HEK293 (cell line): ENCODE measurements at regions not wholly inside any gene's neighbourhood (a gene's known extent, or its start where the extent isn't known, plus 50 kb on each side); places are given as distances from the start of the nearest gene placed in this dataset.

Experiments used
- CTCF ChIA-PET: fragments of 350-600 bp; formaldehyde crosslinking; extraction: SDS; loops from one replicate; lab custom pipeline; 2021; ENCODE audit warnings: antibody characterized with exemption; lab: Yijun Ruan, JAX
- POLR2A ChIA-PET: fragments of 300-600 bp; formaldehyde crosslinking; extraction: SDS; loops from one replicate; lab custom pipeline; 2020; ENCODE audit warnings: antibody characterized with exemption, inconsistent platforms; lab: Yijun Ruan, JAX
- H3K27ac ChIP-seq: fragments of 200-500 bp; sonication (Bioruptor generic); 2 replicates; pipeline ENCODE4 v1.5.1; 2014; ENCODE audit warnings: low read depth, low read length, control low read depth, inconsistent platforms; ENCODE audit errors: extremely low read depth
- H3K36me3 ChIP-seq, 2 experiments: fragments of 200-500 bp in 1 of 2; sonication (Bioruptor generic) in 1 of 2; 1 replicate in 1 of 2; 2 replicates in 1 of 2; pipeline ENCODE4 v1.5.1; 2014 to 2017; ENCODE audit warnings: inconsistent platforms in 2 of 2, low read length in 2 of 2; ENCODE audit not compliant: control insufficient read depth in 2 of 2, insufficient read depth in 1 of 2
- H3K4me1 ChIP-seq: fragments of 200-500 bp; sonication (Bioruptor generic); 2 replicates; pipeline ENCODE4 v1.5.1; 2014; ENCODE audit warnings: mild to moderate bottlenecking, low read length, inconsistent platforms; ENCODE audit not compliant: control insufficient read depth, insufficient read depth
- H3K4me3 ChIP-seq: 2 replicates; pipeline ENCODE4 v1.5.1; 2011; ENCODE audit warnings: low read depth, mild to moderate bottlenecking, control low read depth, low read length, moderate library complexity
- H3K9me3 ChIP-seq: fragments of 200-500 bp; sonication (Bioruptor generic); 2 replicates; pipeline ENCODE4 v1.5.1; 2014; ENCODE audit warnings: low read depth, low read length, inconsistent platforms; ENCODE audit not compliant: control insufficient read depth, insufficient read depth
- GLIS1 ChIP-seq: fragments of 450-650 bp; formaldehyde crosslinking; IDR thresholded peaks from 2 replicates; pipeline ENCODE4 v1.5.1; 2016; ENCODE audit warnings: missing biosample characterization, missing genetic modification characterization
- GLIS2 ChIP-seq: fragments of 450-650 bp; formaldehyde crosslinking; IDR thresholded peaks from 2 replicates; pipeline ENCODE4 v1.5.1; 2016; ENCODE audit warnings: missing biosample characterization, missing genetic modification characterization
- MYNN ChIP-seq: fragments of 450-650 bp; formaldehyde crosslinking; IDR thresholded peaks from 2 replicates; pipeline ENCODE4 v1.5.1; 2016; ENCODE audit warnings: missing biosample characterization, missing genetic modification characterization, borderline replicate concordance
- PRDM6 ChIP-seq: fragments of 450-650 bp; formaldehyde crosslinking; IDR thresholded peaks from 2 replicates; pipeline ENCODE4 v1.5.1; 2017; ENCODE audit warnings: missing biosample characterization, missing genetic modification characterization
- REST ChIP-seq: fragments of 450-650 bp; formaldehyde crosslinking; IDR thresholded peaks from 2 replicates; pipeline ENCODE4 v1.5.1; 2016; ENCODE audit warnings: missing biosample characterization, missing genetic modification characterization
- ZFP3 ChIP-seq: fragments of 450-650 bp; formaldehyde crosslinking; IDR thresholded peaks from 2 replicates; pipeline ENCODE4 v1.5.1; 2016; ENCODE audit warnings: low read depth, missing biosample characterization, missing genetic modification characterization
- ZNF223 ChIP-seq: fragments of 450-650 bp; formaldehyde crosslinking; IDR thresholded peaks from 2 replicates; pipeline ENCODE4 v1.5.1; 2016; ENCODE audit warnings: missing biosample characterization, missing genetic modification characterization
- ZNF335 ChIP-seq: fragments of 450-650 bp; formaldehyde crosslinking; conservative IDR thresholded peaks from 2 replicates; pipeline ENCODE4 v1.5.1; 2016; ENCODE audit warnings: missing biosample characterization, missing genetic modification characterization
- ZNF585B ChIP-seq: fragments of 450-650 bp; formaldehyde crosslinking; IDR thresholded peaks from 2 replicates; pipeline ENCODE4 v1.5.1; 2016; ENCODE audit warnings: missing biosample characterization, missing genetic modification characterization
- ZNF596 ChIP-seq: fragments of 450-650 bp; IDR thresholded peaks from 2 replicates; pipeline ENCODE4 v1.5.0; 2018; ENCODE audit warnings: missing biosample characterization, mild to moderate bottlenecking, missing genetic modification characterization, moderate library complexity
- ZNF629 ChIP-seq: fragments of 450-650 bp; formaldehyde crosslinking; IDR thresholded peaks from 2 replicates; pipeline ENCODE4 v1.5.1; 2017; ENCODE audit warnings: missing biosample characterization, missing genetic modification characterization
- ZNF791 ChIP-seq: fragments of 450-650 bp; formaldehyde crosslinking; IDR thresholded peaks from 2 replicates; pipeline ENCODE4 v1.5.1; 2016; ENCODE audit warnings: missing biosample characterization, missing genetic modification characterization
- ZNF792 ChIP-seq: fragments of 450-650 bp; formaldehyde crosslinking; IDR thresholded peaks from 2 replicates; pipeline ENCODE4 v1.5.1; 2016; ENCODE audit warnings: missing biosample characterization, missing genetic modification characterization
- TF ChIP-seq, protein P1 (sequence below): fragments of 450-650 bp; formaldehyde crosslinking; IDR thresholded peaks from 2 replicates; pipeline ENCODE4 v1.5.1; 2016; ENCODE audit warnings: missing biosample characterization, missing genetic modification characterization
- TF ChIP-seq, protein P2 (sequence below): fragments of 450-650 bp; formaldehyde crosslinking; IDR thresholded peaks from 2 replicates; pipeline ENCODE4 v1.5.1; 2016; ENCODE audit warnings: missing biosample characterization, missing genetic modification characterization
- TF ChIP-seq, protein P3 (sequence below): fragments of 450-650 bp; formaldehyde crosslinking; IDR thresholded peaks from 2 replicates; pipeline ENCODE4 v1.5.1; 2016; ENCODE audit warnings: missing biosample characterization, missing genetic modification characterization
- TF ChIP-seq, protein P4 (sequence below): fragments of 450-650 bp; formaldehyde crosslinking; IDR thresholded peaks from 2 replicates; pipeline ENCODE4 v1.5.1; 2017; ENCODE audit warnings: missing biosample characterization, missing genetic modification characterization

GRCh38 chr2:10989782-10990181 is 78.0 kb downstream of the KCNF1 start (continued):
- TF ChIP-seq, protein P1, sequence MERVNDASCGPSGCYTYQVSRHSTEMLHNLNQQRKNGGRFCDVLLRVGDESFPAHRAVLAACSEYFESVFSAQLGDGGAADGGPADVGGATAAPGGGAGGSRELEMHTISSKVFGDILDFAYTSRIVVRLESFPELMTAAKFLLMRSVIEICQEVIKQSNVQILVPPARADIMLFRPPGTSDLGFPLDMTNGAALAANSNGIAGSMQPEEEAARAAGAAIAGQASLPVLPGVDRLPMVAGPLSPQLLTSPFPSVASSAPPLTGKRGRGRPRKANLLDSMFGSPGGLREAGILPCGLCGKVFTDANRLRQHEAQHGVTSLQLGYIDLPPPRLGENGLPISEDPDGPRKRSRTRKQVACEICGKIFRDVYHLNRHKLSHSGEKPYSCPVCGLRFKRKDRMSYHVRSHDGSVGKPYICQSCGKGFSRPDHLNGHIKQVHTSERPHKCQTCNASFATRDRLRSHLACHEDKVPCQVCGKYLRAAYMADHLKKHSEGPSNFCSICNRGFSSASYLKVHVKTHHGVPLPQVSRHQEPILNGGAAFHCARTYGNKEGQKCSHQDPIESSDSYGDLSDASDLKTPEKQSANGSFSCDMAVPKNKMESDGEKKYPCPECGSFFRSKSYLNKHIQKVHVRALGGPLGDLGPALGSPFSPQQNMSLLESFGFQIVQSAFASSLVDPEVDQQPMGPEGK (tag by site-specific recombination), result no peak
- TF ChIP-seq ZNF629, result no peak
- TF ChIP-seq ZNF596, result no peak
- no peak for TF ChIP-seq ZFP3 (tag by site-specific recombination)
- TF ChIP-seq, protein P2, sequence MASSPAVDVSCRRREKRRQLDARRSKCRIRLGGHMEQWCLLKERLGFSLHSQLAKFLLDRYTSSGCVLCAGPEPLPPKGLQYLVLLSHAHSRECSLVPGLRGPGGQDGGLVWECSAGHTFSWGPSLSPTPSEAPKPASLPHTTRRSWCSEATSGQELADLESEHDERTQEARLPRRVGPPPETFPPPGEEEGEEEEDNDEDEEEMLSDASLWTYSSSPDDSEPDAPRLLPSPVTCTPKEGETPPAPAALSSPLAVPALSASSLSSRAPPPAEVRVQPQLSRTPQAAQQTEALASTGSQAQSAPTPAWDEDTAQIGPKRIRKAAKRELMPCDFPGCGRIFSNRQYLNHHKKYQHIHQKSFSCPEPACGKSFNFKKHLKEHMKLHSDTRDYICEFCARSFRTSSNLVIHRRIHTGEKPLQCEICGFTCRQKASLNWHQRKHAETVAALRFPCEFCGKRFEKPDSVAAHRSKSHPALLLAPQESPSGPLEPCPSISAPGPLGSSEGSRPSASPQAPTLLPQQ (tag by site-specific recombination), result no peak
- TF ChIP-seq PRDM6 (tag by site-specific recombination), result no peak
- TF ChIP-seq ZNF791 (tag by site-specific recombination), result no peak
- TF ChIP-seq MYNN, result no peak
- TF ChIP-seq ZNF223, result no peak
- no peak for TF ChIP-seq GLIS2
- TF ChIP-seq, protein P3, sequence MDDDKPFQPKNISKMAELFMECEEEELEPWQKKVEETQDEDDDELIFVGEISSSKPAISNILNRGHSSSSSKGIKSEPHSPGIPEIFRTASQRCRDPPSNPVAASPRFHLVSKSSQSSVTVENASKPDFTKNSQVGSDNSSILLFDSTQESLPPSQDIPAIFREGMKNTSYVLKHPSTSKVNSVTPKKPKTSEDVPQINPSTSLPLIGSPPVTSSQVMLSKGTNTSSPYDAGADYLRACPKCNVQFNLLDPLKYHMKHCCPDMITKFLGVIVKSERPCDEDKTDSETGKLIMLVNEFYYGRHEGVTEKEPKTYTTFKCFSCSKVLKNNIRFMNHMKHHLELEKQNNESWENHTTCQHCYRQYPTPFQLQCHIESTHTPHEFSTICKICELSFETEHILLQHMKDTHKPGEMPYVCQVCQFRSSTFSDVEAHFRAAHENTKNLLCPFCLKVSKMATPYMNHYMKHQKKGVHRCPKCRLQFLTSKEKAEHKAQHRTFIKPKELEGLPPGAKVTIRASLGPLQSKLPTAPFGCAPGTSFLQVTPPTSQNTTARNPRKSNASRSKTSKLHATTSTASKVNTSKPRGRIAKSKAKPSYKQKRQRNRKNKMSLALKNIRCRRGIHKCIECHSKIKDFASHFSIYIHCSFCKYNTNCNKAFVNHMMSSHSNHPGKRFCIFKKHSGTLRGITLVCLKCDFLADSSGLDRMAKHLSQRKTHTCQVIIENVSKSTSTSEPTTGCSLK (tag by site-specific recombination), result no peak
- TF ChIP-seq, all 188 proteins: peak for 0

GRCh38 chr2:10990561-10991111 is 78.9 kb downstream of the KCNF1 start:
- CTCF ChIA-PET, result no interaction called here
- Histone ChIP-seq H3K27ac (no peak overlapping the region), H3K4me1 (no peaks in the 10 kb centered on the region), H3K36me3 (no peaks in the 10 kb centered on the region), H3K9me3 (no peaks in the 10 kb centered on the region), H3K4me3 (no peak overlapping the region)
- no peak for TF ChIP-seq ZNF792 (tag by site-specific recombination)
- no peak for TF ChIP-seq REST (tag by site-specific recombination)
- TF ChIP-seq, protein P4, sequence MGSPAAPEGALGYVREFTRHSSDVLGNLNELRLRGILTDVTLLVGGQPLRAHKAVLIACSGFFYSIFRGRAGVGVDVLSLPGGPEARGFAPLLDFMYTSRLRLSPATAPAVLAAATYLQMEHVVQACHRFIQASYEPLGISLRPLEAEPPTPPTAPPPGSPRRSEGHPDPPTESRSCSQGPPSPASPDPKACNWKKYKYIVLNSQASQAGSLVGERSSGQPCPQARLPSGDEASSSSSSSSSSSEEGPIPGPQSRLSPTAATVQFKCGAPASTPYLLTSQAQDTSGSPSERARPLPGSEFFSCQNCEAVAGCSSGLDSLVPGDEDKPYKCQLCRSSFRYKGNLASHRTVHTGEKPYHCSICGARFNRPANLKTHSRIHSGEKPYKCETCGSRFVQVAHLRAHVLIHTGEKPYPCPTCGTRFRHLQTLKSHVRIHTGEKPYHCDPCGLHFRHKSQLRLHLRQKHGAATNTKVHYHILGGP (tag by site-specific recombination), result no peak
- TF ChIP-seq, protein P3 (tag by site-specific recombination), result no peak
- TF ChIP-seq GLIS1 (tag by site-specific recombination), result no peak
- TF ChIP-seq ZNF585B (tag by site-specific recombination), result no peak
- TF ChIP-seq ZNF335 (tag by site-specific recombination), result no peak
- POLR2A ChIA-PET, result no interaction called here
